Hepatocyte (in vitro differentiated cells): ENCODE measurements at regions not wholly inside any gene's neighbourhood (a gene's known extent, or its start where the extent isn't known, plus 50 kb on each side); places are given as distances from the start of the nearest gene placed in this dataset.
"Not testable (repeated sequence)": the region's sequence is repeated elsewhere in the genome, so short reads cannot be mapped to it uniquely, and the experiment has no call there.

ENCODE experiments used
- DNase-seq: peaks from one replicate; pipeline ENCODE4 v3.0.0-alpha.2; 2016; ENCODE audit warnings: low spot score
- H2AFZ ChIP-seq: fragments of 200-600 bp; sonication (generic); 2 replicates; pipeline ENCODE4 v1.6.0; 2016; ENCODE audit warnings: antibody characterized with exemption, mild to moderate bottlenecking
- H3K27ac ChIP-seq: fragments of 200-600 bp; sonication (generic); 2 replicates; pipeline ENCODE4 v1.5.1; 2016; ENCODE audit warnings: mild to moderate bottlenecking
- H3K27me3 ChIP-seq: fragments of 200-600 bp; sonication (generic); 2 replicates; pipeline ENCODE4 v1.6.1; 2016
- H3K36me3 ChIP-seq: fragments of 200-600 bp; sonication (generic); replicated peaks from 2 replicates; pipeline ENCODE4 v1.5.1; 2016; ENCODE audit warnings: low read depth; ENCODE audit not compliant: insufficient read depth
- H3K4me1 ChIP-seq: fragments of 200-600 bp; sonication (generic); 2 replicates; pipeline ENCODE4 v1.5.1; 2016; ENCODE audit warnings: mild to moderate bottlenecking, moderate library complexity; ENCODE audit not compliant: insufficient read depth
- H3K4me2 ChIP-seq: fragments of 200-600 bp; sonication (generic); 2 replicates; pipeline ENCODE4 v1.6.0; 2016
- H3K4me3 ChIP-seq: fragments of 200-600 bp; sonication (generic); 2 replicates; pipeline ENCODE4 v1.5.1; 2016; ENCODE audit warnings: mild to moderate bottlenecking
- H3K79me2 ChIP-seq: fragments of 200-600 bp; sonication (generic); 2 replicates; pipeline ENCODE4 v1.6.0; 2017; ENCODE audit warnings: mild to moderate bottlenecking
- H3K9me2 ChIP-seq: fragments of 200-600 bp; sonication (generic); replicated peaks from 2 replicates; pipeline ENCODE4 v1.6.0; 2017; ENCODE audit warnings: mild to moderate bottlenecking; ENCODE audit not compliant: insufficient read depth
- H3K9me3 ChIP-seq: fragments of 200-600 bp; sonication (generic); 2 replicates; pipeline ENCODE4 v1.5.1; 2016; ENCODE audit warnings: low read depth, mild to moderate bottlenecking
- H4K20me1 ChIP-seq: fragments of 200-600 bp; sonication (generic); 2 replicates; pipeline ENCODE4 v1.6.0; 2016; ENCODE audit warnings: mild to moderate bottlenecking; ENCODE audit not compliant: insufficient read depth, poor library complexity, severe bottlenecking
- CTCF ChIP-seq: fragments of 200-600 bp; sonication (generic); IDR thresholded peaks from 2 replicates; pipeline ENCODE4 v1.5.1; 2016; ENCODE audit warnings: antibody characterized with exemption, mild to moderate bottlenecking; ENCODE audit not compliant: poor library complexity
- EZH2 ChIP-seq: fragments of 200-600 bp; sonication (generic); IDR thresholded peaks from 2 replicates; pipeline ENCODE4 v1.6.1; 2016; ENCODE audit warnings: antibody characterized with exemption, mild to moderate bottlenecking, borderline replicate concordance
- EZH2phosphoT487 ChIP-seq: fragments of 200-600 bp; sonication (generic); IDR thresholded peaks from one replicate; pipeline ENCODE4 v1.6.1; 2018; ENCODE audit warnings: antibody characterized with exemption, mild to moderate bottlenecking, low read depth, moderate library complexity; ENCODE audit not compliant: unreplicated experiment, severe bottlenecking
- WGBS: methylation state at CpG from one replicate; pipeline ENCODE4 v1.1.6; 2016; ENCODE audit warnings: low lambda C conversion rate; ENCODE audit errors: missing lambda C conversion rate; 5-methylcytosine and 5-hydroxymethylcytosine counted together

GRCh38 chr3:117052395-117052794 is 342.8 kb downstream of the TUSC7 start:
- H3K36me3 ChIP-seq = no peaks in the 10 kb centered on the region
- 91% methylated on average over 5 of the region's 5 CpGs for WGBS
- TF ChIP-seq EZH2 (no peak), CTCF (no peak), EZH2phosphoT487 (no peak)
- H3K9me3 ChIP-seq = no peaks in the 10 kb centered on the region
- no peak overlapping the region for H2AFZ ChIP-seq
- H3K4me1 ChIP-seq = no peaks in the 10 kb centered on the region
- H3K4me2 ChIP-seq = no peak overlapping the region
- no peak overlapping the region for H3K4me3 ChIP-seq
- H4K20me1 ChIP-seq = no peaks in the 10 kb centered on the region
- no peak for DNase-seq
- H3K27me3 ChIP-seq = no peaks in the 10 kb centered on the region
- H3K27ac ChIP-seq = no peak overlapping the region
- no peaks in the 10 kb centered on the region for H3K79me2 ChIP-seq
- peaks cover 3% of the 10 kb centered on the region for H3K9me2 ChIP-seq

GRCh38 chr3:117054556-117054955 is 345.0 kb downstream of the TUSC7 start:
- Histone ChIP-seq H3K27ac (no peak overlapping the region), H3K4me1 (no peaks in the 10 kb centered on the region), H2AFZ (no peak overlapping the region), H3K79me2 (no peaks in the 10 kb centered on the region), H3K9me3 (no peaks in the 10 kb centered on the region), H3K27me3 (no peaks in the 10 kb centered on the region), H3K4me3 (no peak overlapping the region), H3K9me2 (peaks cover 3% of the 10 kb centered on the region), H3K36me3 (no peaks in the 10 kb centered on the region), H3K4me2 (no peak overlapping the region), H4K20me1 (no peaks in the 10 kb centered on the region)
- DNase-seq = no peak
- 71% methylated on average over 2 of the region's 2 CpGs for WGBS
- TF ChIP-seq EZH2 (no peak), EZH2phosphoT487 (no peak), CTCF (no peak)

DNA sequence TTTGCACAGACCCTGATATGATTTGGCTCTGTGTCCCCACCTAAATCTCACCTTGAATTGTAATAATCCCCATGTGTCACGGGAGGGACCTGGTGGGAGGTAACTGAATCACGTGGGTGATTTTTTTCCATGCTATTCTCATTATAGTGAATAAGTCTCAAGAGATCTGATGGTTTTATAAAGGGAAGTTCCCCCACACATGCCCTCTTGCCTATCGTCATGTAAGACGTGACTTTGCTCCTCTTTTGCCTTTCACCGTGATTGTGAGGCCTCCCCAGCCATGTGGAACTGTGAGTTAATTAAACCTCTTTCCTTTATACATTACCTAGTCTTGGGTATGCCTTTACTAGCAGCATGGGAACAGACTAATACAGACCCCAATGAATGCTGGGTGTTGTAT is 347.4 kb downstream of the TUSC7 start:
- 86% methylated on average over 5 of the region's 5 CpGs for WGBS
- H3K4me2 ChIP-seq, H3K27ac ChIP-seq, H3K4me3 ChIP-seq, H3K9me3 ChIP-seq, H3K9me2 ChIP-seq, H3K79me2 ChIP-seq, H3K27me3 ChIP-seq, H3K4me1 ChIP-seq, H3K36me3 ChIP-seq, H4K20me1 ChIP-seq, DNase-seq, H2AFZ ChIP-seq: not testable (repeated sequence)

GRCh38 chr3:117059067-117059955 is 349.7 kb downstream of the TUSC7 start:
- Histone ChIP-seq H3K4me2 (no peak overlapping the region), H3K9me2 (no peaks in the 10 kb centered on the region), H3K27me3 (no peaks in the 10 kb centered on the region), H3K4me3 (no peak overlapping the region), H3K27ac (no peak overlapping the region), H2AFZ (no peak overlapping the region), H4K20me1 (no peaks in the 10 kb centered on the region), H3K4me1 (no peaks in the 10 kb centered on the region), H3K9me3 (no peaks in the 10 kb centered on the region), H3K36me3 (no peaks in the 10 kb centered on the region), H3K79me2 (no peaks in the 10 kb centered on the region)
- TF ChIP-seq EZH2phosphoT487 (no peak), CTCF (peak; percentile 67), EZH2 (no peak)
- WGBS = 49% methylated on average over 6 of the region's 6 CpGs
- DNase-seq = peak; percentile 63
